GM06990 (cell line): ENCODE measurements at regions not wholly inside any gene's neighbourhood (a gene's known extent, or its start where the extent isn't known, plus 50 kb on each side); places are given as distances from the start of the nearest gene placed in this dataset.
A peak's percentile ranks its signal among the peaks of the same experiment; 100 is the strongest.
"Not testable (repeated sequence)": the region's sequence is repeated elsewhere in the genome, so short reads cannot be mapped to it uniquely, and the experiment has no call there.

Source experiments
- DNase-seq: peaks from one replicate; pipeline ENCODE4 v3.0.0-alpha.2; 2011; ENCODE audit not compliant: insufficient read length; ENCODE audit errors: extremely low read depth
- H3K27me3 ChIP-seq: replicated peaks from 2 replicates; pipeline ENCODE4 v1.6.0; 2011; ENCODE audit warnings: low read length; ENCODE audit not compliant: control insufficient read depth, insufficient read depth
- H3K36me3 ChIP-seq: 2 replicates; pipeline ENCODE4 v1.5.1; 2011; ENCODE audit warnings: low read length; ENCODE audit not compliant: control insufficient read depth, insufficient read depth
- H3K4me3 ChIP-seq: replicated peaks from 2 replicates; pipeline ENCODE4 v1.5.1; 2011; ENCODE audit warnings: low read depth, mild to moderate bottlenecking, control low read depth, low read length
- CTCF ChIP-seq: IDR thresholded peaks from 2 replicates; pipeline ENCODE4 v1.5.1; 2011; ENCODE audit warnings: low read length, control low read depth, mild to moderate bottlenecking, inconsistent platforms; ENCODE audit not compliant: insufficient read depth, poor library complexity, severe bottlenecking

GRCh38 chr6:117795234-117795633 lies 111.8 kb upstream of the SLC35F1 start:
- DNase-seq, result no peak
- peak; percentile 11 for TF ChIP-seq CTCF
- Histone ChIP-seq H3K27me3 (no peaks in the 10 kb centered on the region; the same call in 1 of the 2 replicates), H3K4me3 (no peak overlapping the region), H3K36me3 (no peaks in the 10 kb centered on the region)

GRCh38 chr6:117798819-117799218 lies 108.2 kb upstream of the SLC35F1 start:
- DNase-seq, H3K4me3 ChIP-seq, H3K36me3 ChIP-seq, H3K27me3 ChIP-seq: not testable (repeated sequence)

- Histone ChIP-seq H3K36me3 (no peaks in the 10 kb centered on the region), H3K4me3 (no peak overlapping the region), H3K27me3 (no peaks in the 10 kb centered on the region)
- TF ChIP-seq CTCF, result no peak
- no peak for DNase-seq
These were observed 96.8 kb upstream of the SLC35F1 start for GRCh38 chr6:117810269-117810668.

- no peak for DNase-seq
- Histone ChIP-seq H3K36me3 (no peaks in the 10 kb centered on the region), H3K4me3 (no peak overlapping the region), H3K27me3 (no peaks in the 10 kb centered on the region)
- no peak for TF ChIP-seq CTCF
These were observed 89.6 kb upstream of the SLC35F1 start for GRCh38 chr6:117817499-117817898.

- no peak overlapping the region for H3K4me3 ChIP-seq
- no peak for DNase-seq
- no peaks in the 10 kb centered on the region for H3K36me3 ChIP-seq
- TF ChIP-seq CTCF, result no peak
- H3K27me3 ChIP-seq, result no peaks in the 10 kb centered on the region
These were observed 89.1 kb upstream of the SLC35F1 start for GRCh38 chr6:117817992-117818391.

GRCh38 chr6:117818449-117818848 lies 88.6 kb upstream of the SLC35F1 start:
- Histone ChIP-seq H3K4me3 (no peak overlapping the region), H3K36me3 (no peaks in the 10 kb centered on the region), H3K27me3 (no peaks in the 10 kb centered on the region)
- no peak for TF ChIP-seq CTCF
- no peak for DNase-seq
